NCI-H2171 (cell line): ENCODE measurements at regions not wholly inside any gene's neighbourhood (a gene's known extent, or its start where the extent isn't known, plus 50 kb on each side); places are given as distances from the start of the nearest gene placed in this dataset.
"Not testable (repeated sequence)": the region's sequence is repeated elsewhere in the genome, so short reads cannot be mapped to it uniquely, and the experiment has no call there.

Experiments
- DNase-seq: peaks from one replicate; lab custom pipeline; 2025; lab: John Stamatoyannopoulos, UW

- no peak for DNase-seq
Observed at GRCh38 chr2:83155826-83156225, 1303.3 kb downstream of the SUCLG1 start.

GRCh38 chr2:83143946-83144345 lies 1315.1 kb downstream of the SUCLG1 start:
- no peak for DNase-seq

- no peak for DNase-seq
Observed at GRCh38 chr2:83142934-83143333, 1316.1 kb downstream of the SUCLG1 start.

- DNase-seq, result no peak
Observed at GRCh38 chr2:83115606-83116005, 1343.5 kb downstream of the SUCLG1 start.

- DNase-seq, result no peak
Observed at GRCh38 chr2:83115155-83115554, 1343.9 kb downstream of the SUCLG1 start.

- DNase-seq, result no peak
Observed at GRCh38 chr2:83113953-83114352, 1345.1 kb downstream of the SUCLG1 start.

GRCh38 chr2:83112858-83113257 lies 1346.2 kb downstream of the SUCLG1 start:
- no peak for DNase-seq

GRCh38 chr2:83109284-83109683 lies 1349.8 kb downstream of the SUCLG1 start:
- DNase-seq, result no peak

- no peak for DNase-seq
Observed at GRCh38 chr2:83106853-83107252, 1352.2 kb downstream of the SUCLG1 start.

GRCh38 chr2:83104202-83104601 lies 1354.9 kb downstream of the SUCLG1 start:
- DNase-seq, result no peak

GRCh38 chr2:83103613-83104012 lies 1355.5 kb downstream of the SUCLG1 start:
- DNase-seq, result no peak

GRCh38 chr2:83089051-83089450 lies 1370.0 kb downstream of the SUCLG1 start:
- not testable (repeated sequence) for DNase-seq

- no peak for DNase-seq
Observed at GRCh38 chr2:83085869-83086268, 1373.2 kb downstream of the SUCLG1 start.

GRCh38 chr2:83081826-83082690 lies 1377.0 kb downstream of the SUCLG1 start:
- DNase-seq, result no peak

GRCh38 chr2:83079007-83079406 lies 1380.1 kb downstream of the SUCLG1 start:
- no peak for DNase-seq

- DNase-seq, result no peak
Observed at GRCh38 chr2:83072767-83073166, 1386.3 kb downstream of the SUCLG1 start.

- no peak for DNase-seq
Observed at GRCh38 chr2:83071914-83072313, 1387.2 kb downstream of the SUCLG1 start.

GRCh38 chr2:83071352-83071751 lies 1387.7 kb downstream of the SUCLG1 start:
- DNase-seq, result no peak

GRCh38 chr2:83069724-83070123 lies 1389.4 kb downstream of the SUCLG1 start:
- no peak for DNase-seq

- no peak for DNase-seq
Observed at GRCh38 chr2:83068714-83069113, 1390.4 kb downstream of the SUCLG1 start.

- no peak for DNase-seq
Observed at GRCh38 chr2:83067947-83068346, 1391.1 kb downstream of the SUCLG1 start.

GRCh38 chr2:83063933-83064332 lies 1395.1 kb downstream of the SUCLG1 start:
- DNase-seq, result no peak

GRCh38 chr2:83063511-83063910 lies 1395.6 kb downstream of the SUCLG1 start:
- DNase-seq, result no peak

- no peak for DNase-seq
Observed at GRCh38 chr2:83058683-83059082, 1400.4 kb downstream of the SUCLG1 start.
